ENCODE measurements at regions not wholly inside any gene's neighbourhood (a gene's known extent, or its start where the extent isn't known, plus 50 kb on each side); places are given as distances from the start of the nearest gene placed in this dataset.
A peak's percentile ranks its signal among the peaks of the same experiment; 100 is the strongest.
"Not testable (repeated sequence)": the region's sequence is repeated elsewhere in the genome, so short reads cannot be mapped to it uniquely, and the experiment has no call there.

GRCh38 chr1:146375108-146375507 lies 146.3 kb upstream of the NOTCH2NLA start:
- DNase-seq (ENCODE audit: extremely low read depth in 1 of 4, low spot score in 3 of 4); H4K20me1 ChIP-seq (replicated peaks; ENCODE audit: control insufficient read depth, insufficient read depth, low read length); H2AFZ ChIP-seq (ENCODE audit: low read depth, low read length); H3K36me3 ChIP-seq (ENCODE audit: control insufficient read depth, insufficient read depth, low read length); intact Hi-C loops (cut with micrococcal nuclease); H3K4me1 ChIP-seq (replicated peaks in 1 of 2; ENCODE audit: control insufficient read depth in 2 of 2, insufficient read depth in 2 of 2, low read length in 2 of 2); H3K27ac ChIP-seq (ENCODE audit: extremely low read depth, low read depth, low read length); BruUV-seq (replicated peaks); H3K9ac ChIP-seq (ENCODE audit: insufficient read depth in 1 of 2, low read depth in 2 of 2, low read length in 2 of 2); POLR2A ChIA-PET; FAIRE-seq; H3K27me3 ChIP-seq (ENCODE audit: control insufficient read depth in 2 of 2, insufficient read depth in 2 of 2, low read length in 2 of 2); H3K9me1 ChIP-seq (ENCODE audit: control insufficient read depth, insufficient read depth, low read length); H3K79me2 ChIP-seq (ENCODE audit: control insufficient read depth, insufficient read depth, low read length); ATAC-seq; in situ Hi-C loops (cut with MboI); H3K9me3 ChIP-seq (replicated peaks; ENCODE audit: control insufficient read depth, insufficient read depth, low read depth, low read length); CTCF ChIA-PET (ENCODE audit: low intra/inter-chr PET ratio); H3K4me2 ChIP-seq (ENCODE audit: insufficient read depth, low read length); H3K4me3 ChIP-seq: not testable (repeated sequence)
- TF ChIP-seq C11orf30 (IDR thresholded peaks at IDR 0.05; ENCODE audit: low read depth) = peak; percentile 65
- TF ChIP-seq ZNF316 (IDR thresholded peaks at IDR 0.05) = peak; percentile 78
- peak; percentile 67 for TF ChIP-seq MAFG (tag; conservative IDR thresholded peaks at IDR 0.05)
- TF ChIP-seq NFE2L1 (tag; IDR thresholded peaks at IDR 0.05; ENCODE audit: borderline replicate concordance, low read depth) = peak; percentile 60; the same call in 1 of the 2 replicates
- peak; percentile 64 for TF ChIP-seq NFE2 (IDR thresholded peaks at IDR 0.05; ENCODE audit: low read depth)
- TF ChIP-seq MAFF (IDR thresholded peaks at IDR 0.05; ENCODE audit: low read length) = peak; percentile 41
- WGBS (ENCODE audit: insufficient coverage, low coverage, missing lambda C conversion rate) = 47% methylated on average over 4 of the region's 6 CpGs

DNA sequence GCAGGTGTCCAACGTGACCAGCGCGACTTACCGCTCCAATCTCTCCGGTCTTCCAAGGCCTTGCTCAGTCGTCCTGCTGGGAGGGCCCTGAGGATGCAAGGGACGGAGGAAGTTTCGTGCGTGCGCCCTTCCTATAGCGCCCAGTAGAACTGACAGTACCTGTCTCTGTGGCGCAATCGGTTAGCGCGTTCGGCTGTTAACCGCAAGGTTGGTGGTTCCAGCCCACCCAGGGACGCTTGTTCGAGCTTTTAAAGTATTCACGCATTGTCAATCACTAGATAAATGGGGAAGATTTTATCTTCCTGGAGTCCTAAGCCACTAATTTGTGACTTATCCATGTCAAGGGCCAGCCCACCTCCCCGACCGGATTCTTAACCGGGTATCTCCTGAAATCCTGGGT lies 141.1 kb upstream of the NOTCH2NLA start:
- FAIRE-seq; H3K9me1 ChIP-seq (ENCODE audit: control insufficient read depth, insufficient read depth, low read length); POLR2A ChIA-PET; H3K9me3 ChIP-seq (replicated peaks; ENCODE audit: control insufficient read depth, insufficient read depth, low read depth, low read length); BruUV-seq (replicated peaks); ATAC-seq; CTCF ChIA-PET (ENCODE audit: low intra/inter-chr PET ratio); H3K9ac ChIP-seq (ENCODE audit: insufficient read depth in 1 of 2, low read depth in 2 of 2, low read length in 2 of 2); H3K36me3 ChIP-seq (ENCODE audit: control insufficient read depth, insufficient read depth, low read length); H3K79me2 ChIP-seq (ENCODE audit: control insufficient read depth, insufficient read depth, low read length); H3K27me3 ChIP-seq (ENCODE audit: control insufficient read depth in 2 of 2, insufficient read depth in 2 of 2, low read length in 2 of 2); H3K4me2 ChIP-seq (ENCODE audit: insufficient read depth, low read length); H3K4me3 ChIP-seq; H3K27ac ChIP-seq (ENCODE audit: extremely low read depth, low read depth, low read length); intact Hi-C loops (cut with micrococcal nuclease); H4K20me1 ChIP-seq (replicated peaks; ENCODE audit: control insufficient read depth, insufficient read depth, low read length); in situ Hi-C loops (cut with MboI); H3K4me1 ChIP-seq (replicated peaks in 1 of 2; ENCODE audit: control insufficient read depth in 2 of 2, insufficient read depth in 2 of 2, low read length in 2 of 2); H2AFZ ChIP-seq (ENCODE audit: low read depth, low read length): not testable (repeated sequence)
- peak in 1 of 4 experiments; percentile 7 for DNase-seq (ENCODE audit: extremely low read depth in 1 of 4, low spot score in 3 of 4)
- peak; percentile 29 for TF ChIP-seq POLR3A (IDR thresholded peaks at IDR 0.05; ENCODE audit: borderline replicate concordance, extremely low read depth, insufficient read depth, insufficient read length)
- 80% methylated on average over 10 of the region's 23 CpGs for WGBS (ENCODE audit: insufficient coverage, low coverage, missing lambda C conversion rate)

All from K562 (cell line).